ENCODE measurements at regions not wholly inside any gene's neighbourhood (a gene's known extent, or its start where the extent isn't known, plus 50 kb on each side); places are given as distances from the start of the nearest gene placed in this dataset.

DNA sequence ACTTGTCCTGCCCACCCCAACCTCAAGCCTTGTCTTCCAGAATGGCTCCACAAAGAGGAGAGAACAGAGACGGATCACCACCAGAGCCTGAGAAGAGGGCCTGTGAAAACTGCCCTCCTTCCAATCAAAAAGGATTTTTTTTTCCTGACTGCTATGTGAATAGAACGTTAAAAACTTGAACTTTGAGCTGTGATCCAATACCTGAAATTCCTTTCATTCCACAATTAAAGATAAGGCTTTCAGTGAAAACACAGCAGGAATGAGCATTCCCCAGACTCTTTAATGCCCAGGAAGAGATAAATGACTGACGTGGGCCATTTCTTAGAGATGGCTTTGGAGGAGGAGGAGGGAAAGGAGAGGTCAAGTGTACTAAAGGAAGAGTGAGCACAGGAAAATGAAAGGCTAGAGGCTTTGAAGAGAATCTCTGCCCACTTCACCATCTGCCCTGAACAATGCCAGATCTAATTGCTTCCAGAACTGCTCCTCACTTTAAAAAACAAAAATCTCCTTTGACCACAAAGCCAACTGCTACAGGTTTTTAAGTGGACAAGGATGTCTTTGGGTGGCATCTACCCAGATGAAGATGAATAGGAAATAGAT, 177.9 kb upstream of the MAP3K1 start:
- Histone ChIP-seq H4K20me1 (ENCODE audit: insufficient read depth, poor library complexity, severe bottlenecking) (no peaks in the 10 kb centered on the region), H3K4me1 (ENCODE audit: insufficient read depth) (peaks cover 44% of the 10 kb centered on the region), H3K36me3 (replicated peaks; ENCODE audit: insufficient read depth, low read depth) (no peaks in the 10 kb centered on the region), H3K79me2 (no peaks in the 10 kb centered on the region), H2AFZ (no peak overlapping the region), H3K27ac (peak overlapping the region; percentile 84), H3K9me3 (ENCODE audit: low read depth) (no peaks in the 10 kb centered on the region), H3K4me3 (no peak overlapping the region), H3K27me3 (no peaks in the 10 kb centered on the region), H3K4me2 (peak overlapping the region; percentile 48), H3K9me2 (replicated peaks; ENCODE audit: insufficient read depth) (no peaks in the 10 kb centered on the region)
- DNase-seq (ENCODE audit: low spot score), result peak; percentile 41
- TF ChIP-seq EZH2 (IDR thresholded peaks at IDR 0.05; ENCODE audit: borderline replicate concordance) (no peak), EZH2phosphoT487 (IDR thresholded peaks at IDR 0.05; ENCODE audit: low read depth, severe bottlenecking, unreplicated experiment) (no peak)
- TF ChIP-seq, protein P1, sequence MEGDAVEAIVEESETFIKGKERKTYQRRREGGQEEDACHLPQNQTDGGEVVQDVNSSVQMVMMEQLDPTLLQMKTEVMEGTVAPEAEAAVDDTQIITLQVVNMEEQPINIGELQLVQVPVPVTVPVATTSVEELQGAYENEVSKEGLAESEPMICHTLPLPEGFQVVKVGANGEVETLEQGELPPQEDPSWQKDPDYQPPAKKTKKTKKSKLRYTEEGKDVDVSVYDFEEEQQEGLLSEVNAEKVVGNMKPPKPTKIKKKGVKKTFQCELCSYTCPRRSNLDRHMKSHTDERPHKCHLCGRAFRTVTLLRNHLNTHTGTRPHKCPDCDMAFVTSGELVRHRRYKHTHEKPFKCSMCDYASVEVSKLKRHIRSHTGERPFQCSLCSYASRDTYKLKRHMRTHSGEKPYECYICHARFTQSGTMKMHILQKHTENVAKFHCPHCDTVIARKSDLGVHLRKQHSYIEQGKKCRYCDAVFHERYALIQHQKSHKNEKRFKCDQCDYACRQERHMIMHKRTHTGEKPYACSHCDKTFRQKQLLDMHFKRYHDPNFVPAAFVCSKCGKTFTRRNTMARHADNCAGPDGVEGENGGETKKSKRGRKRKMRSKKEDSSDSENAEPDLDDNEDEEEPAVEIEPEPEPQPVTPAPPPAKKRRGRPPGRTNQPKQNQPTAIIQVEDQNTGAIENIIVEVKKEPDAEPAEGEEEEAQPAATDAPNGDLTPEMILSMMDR (IDR thresholded peaks at IDR 0.05; ENCODE audit: poor library complexity), result no peak
- 23% methylated on average over 3 of the region's 3 CpGs for WGBS (ENCODE audit: low lambda C conversion rate, missing lambda C conversion rate)

DNA sequence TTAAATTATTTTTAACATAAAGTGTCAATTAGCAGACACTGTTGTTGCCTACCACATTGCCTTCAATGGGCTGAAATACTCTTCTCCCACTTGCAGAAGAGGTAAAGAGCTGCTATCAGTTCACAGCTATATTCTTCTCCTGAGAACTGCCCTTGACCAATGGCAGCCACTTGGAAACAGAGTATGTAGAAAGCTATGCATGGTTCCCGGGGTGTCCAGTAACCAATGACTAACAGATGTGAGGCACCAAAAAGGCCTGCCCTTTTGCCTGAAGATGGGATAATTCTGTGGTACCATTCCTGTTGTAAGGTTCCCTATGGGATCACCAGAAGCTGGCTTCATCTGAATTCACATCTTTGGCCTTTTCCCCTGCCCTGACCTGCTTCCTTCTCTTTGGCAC, 181.4 kb upstream of the MAP3K1 start:
- Histone ChIP-seq H3K9me3 (ENCODE audit: low read depth) (no peaks in the 10 kb centered on the region), H3K79me2 (no peaks in the 10 kb centered on the region), H3K27ac (no peak overlapping the region), H3K4me3 (no peak overlapping the region), H4K20me1 (ENCODE audit: insufficient read depth, poor library complexity, severe bottlenecking) (no peaks in the 10 kb centered on the region), H3K27me3 (no peaks in the 10 kb centered on the region), H3K9me2 (replicated peaks; ENCODE audit: insufficient read depth) (no peaks in the 10 kb centered on the region), H2AFZ (no peak overlapping the region), H3K4me2 (no peak overlapping the region), H3K4me1 (ENCODE audit: insufficient read depth) (peaks cover 22% of the 10 kb centered on the region), H3K36me3 (replicated peaks; ENCODE audit: insufficient read depth, low read depth) (no peaks in the 10 kb centered on the region)
- no peak for TF ChIP-seq EZH2 (IDR thresholded peaks at IDR 0.05; ENCODE audit: borderline replicate concordance)
- TF ChIP-seq, protein P1 (IDR thresholded peaks at IDR 0.05; ENCODE audit: poor library complexity), result no peak
- TF ChIP-seq EZH2phosphoT487 (IDR thresholded peaks at IDR 0.05; ENCODE audit: low read depth, severe bottlenecking, unreplicated experiment), result no peak
- DNase-seq (ENCODE audit: low spot score), result no peak
- WGBS (ENCODE audit: low lambda C conversion rate, missing lambda C conversion rate), result 73% methylated on average over 1 of the region's 1 CpG

DNA sequence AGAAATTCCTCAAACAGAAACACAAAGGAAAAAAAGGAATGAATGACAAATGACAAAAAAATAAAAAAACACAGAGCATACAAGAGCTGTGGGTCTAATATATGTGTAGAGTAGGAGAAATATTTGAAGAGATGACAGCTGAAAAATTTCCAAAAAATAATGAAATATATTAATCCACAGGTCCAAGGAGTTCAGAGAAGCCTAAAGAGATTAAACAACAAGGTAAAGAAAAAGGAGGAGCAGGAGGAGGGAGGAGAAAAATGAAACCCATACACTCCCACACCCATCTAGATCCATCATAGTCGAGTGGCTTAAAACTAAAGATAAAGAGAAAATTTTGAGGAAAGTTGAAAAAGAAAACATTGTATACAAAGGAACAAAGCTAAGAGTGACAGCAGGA, 182.4 kb upstream of the MAP3K1 start:
- 57% methylated on average over 1 of the region's 1 CpG for WGBS (ENCODE audit: low lambda C conversion rate, missing lambda C conversion rate)

More for the DNA sequence above, 182.4 kb upstream of the MAP3K1 start:
- Histone ChIP-seq H3K9me3 (ENCODE audit: low read depth) (no peaks in the 10 kb centered on the region), H3K4me3 (no peak overlapping the region), H3K27me3 (no peaks in the 10 kb centered on the region), H3K79me2 (no peaks in the 10 kb centered on the region), H3K27ac (no peak overlapping the region), H3K9me2 (replicated peaks; ENCODE audit: insufficient read depth) (no peaks in the 10 kb centered on the region), H3K36me3 (replicated peaks; ENCODE audit: insufficient read depth, low read depth) (no peaks in the 10 kb centered on the region), H3K4me2 (no peak overlapping the region), H4K20me1 (ENCODE audit: insufficient read depth, poor library complexity, severe bottlenecking) (no peaks in the 10 kb centered on the region), H3K4me1 (ENCODE audit: insufficient read depth) (peaks cover 13% of the 10 kb centered on the region), H2AFZ (no peak overlapping the region)
- TF ChIP-seq, protein P1 (IDR thresholded peaks at IDR 0.05; ENCODE audit: poor library complexity), result no peak
- no peak for TF ChIP-seq EZH2 (IDR thresholded peaks at IDR 0.05; ENCODE audit: borderline replicate concordance)
- TF ChIP-seq EZH2phosphoT487 (IDR thresholded peaks at IDR 0.05; ENCODE audit: low read depth, severe bottlenecking, unreplicated experiment), result no peak
- DNase-seq (ENCODE audit: low spot score), result no peak
